ENCODE measurements at regions not wholly inside any gene's neighbourhood (a gene's known extent, or its start where the extent isn't known, plus 50 kb on each side); places are given as distances from the start of the nearest gene placed in this dataset.

DNA sequence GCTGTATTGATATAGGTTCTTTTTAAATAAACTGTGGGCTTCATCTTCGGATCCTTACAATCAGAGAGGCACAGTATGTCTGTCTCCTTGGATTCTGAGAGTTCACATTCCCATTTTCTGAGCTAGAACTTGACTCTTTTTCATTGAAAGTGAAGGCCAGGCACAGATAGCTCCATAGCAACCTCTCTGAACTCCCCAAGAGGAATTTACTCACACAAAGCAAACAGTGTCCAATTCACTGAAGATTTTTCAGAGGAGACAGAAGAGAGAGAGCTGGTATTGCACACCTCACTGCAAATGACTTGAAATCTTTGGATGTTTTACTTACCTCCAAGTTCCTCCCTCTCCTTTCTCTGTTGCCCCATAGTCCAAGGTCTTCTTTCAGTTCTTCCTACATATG, 130.9 kb upstream of the CASK start:
- no peaks in the 10 kb centered on the region for H3K79me2 ChIP-seq (ENCODE audit: insufficient read depth, low read length)
- H3K9me2 ChIP-seq (replicated peaks; ENCODE audit: low read depth, low read length): no peaks in the 10 kb centered on the region
- H4K20me1 ChIP-seq (ENCODE audit: insufficient read depth, low read length, poor library complexity, severe bottlenecking): no peaks in the 10 kb centered on the region
- no peaks in the 10 kb centered on the region for H3K27me3 ChIP-seq (ENCODE audit: insufficient read depth, low read length, poor library complexity, severe bottlenecking)
- no peak overlapping the region for H3K4me3 ChIP-seq (ENCODE audit: low read length, poor library complexity, severe bottlenecking)
- H2AFZ ChIP-seq (ENCODE audit: low read length): no peak overlapping the region
- H3F3A ChIP-seq (ENCODE audit: low read depth): no peaks in the 10 kb centered on the region
- no peaks in the 10 kb centered on the region for H3K9me3 ChIP-seq (ENCODE audit: insufficient read depth, low read depth, low read length)
- no peaks in the 10 kb centered on the region for H3K4me1 ChIP-seq (ENCODE audit: insufficient read depth, low read length, poor library complexity, severe bottlenecking)
- H3K9ac ChIP-seq (ENCODE audit: low read depth, low read length, poor library complexity, severe bottlenecking): no peak overlapping the region
- H3K4me2 ChIP-seq (ENCODE audit: low read depth, low read length, poor library complexity, severe bottlenecking): no peak overlapping the region
- no peak for TF ChIP-seq EZH2phosphoT487 (IDR thresholded peaks at IDR 0.05; ENCODE audit: borderline replicate concordance)
- TF ChIP-seq, protein P1, sequence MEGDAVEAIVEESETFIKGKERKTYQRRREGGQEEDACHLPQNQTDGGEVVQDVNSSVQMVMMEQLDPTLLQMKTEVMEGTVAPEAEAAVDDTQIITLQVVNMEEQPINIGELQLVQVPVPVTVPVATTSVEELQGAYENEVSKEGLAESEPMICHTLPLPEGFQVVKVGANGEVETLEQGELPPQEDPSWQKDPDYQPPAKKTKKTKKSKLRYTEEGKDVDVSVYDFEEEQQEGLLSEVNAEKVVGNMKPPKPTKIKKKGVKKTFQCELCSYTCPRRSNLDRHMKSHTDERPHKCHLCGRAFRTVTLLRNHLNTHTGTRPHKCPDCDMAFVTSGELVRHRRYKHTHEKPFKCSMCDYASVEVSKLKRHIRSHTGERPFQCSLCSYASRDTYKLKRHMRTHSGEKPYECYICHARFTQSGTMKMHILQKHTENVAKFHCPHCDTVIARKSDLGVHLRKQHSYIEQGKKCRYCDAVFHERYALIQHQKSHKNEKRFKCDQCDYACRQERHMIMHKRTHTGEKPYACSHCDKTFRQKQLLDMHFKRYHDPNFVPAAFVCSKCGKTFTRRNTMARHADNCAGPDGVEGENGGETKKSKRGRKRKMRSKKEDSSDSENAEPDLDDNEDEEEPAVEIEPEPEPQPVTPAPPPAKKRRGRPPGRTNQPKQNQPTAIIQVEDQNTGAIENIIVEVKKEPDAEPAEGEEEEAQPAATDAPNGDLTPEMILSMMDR (conservative IDR thresholded peaks at IDR 0.05; ENCODE audit: low read length): no peak
- H3K36me3 ChIP-seq (ENCODE audit: insufficient read depth, low read length): no peaks in the 10 kb centered on the region

DNA sequence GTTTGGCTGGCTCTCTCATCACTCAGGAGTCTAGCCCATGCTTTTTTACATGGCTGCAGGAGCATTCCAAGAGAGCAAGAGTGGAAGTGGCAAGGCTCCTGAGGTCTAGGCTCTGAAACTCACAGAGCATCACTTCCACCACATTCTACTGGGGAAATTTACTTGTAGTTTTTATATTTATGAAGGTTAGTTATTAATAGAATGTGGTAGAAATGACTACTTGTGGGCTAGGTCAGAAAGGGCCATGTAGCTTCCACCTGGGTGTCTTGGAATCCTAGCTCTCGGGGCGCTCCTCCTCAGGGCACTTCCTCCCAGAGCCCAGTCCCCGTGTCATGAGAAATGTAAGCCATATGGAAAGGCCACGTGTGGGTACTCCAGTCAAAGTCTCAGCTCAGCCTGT, 127.0 kb upstream of the CASK start:
- TF ChIP-seq EZH2phosphoT487 (IDR thresholded peaks at IDR 0.05; ENCODE audit: borderline replicate concordance): no peak
- TF ChIP-seq, protein P1 (conservative IDR thresholded peaks at IDR 0.05; ENCODE audit: low read length): no peak
- no peaks in the 10 kb centered on the region for H3K9me2 ChIP-seq (replicated peaks; ENCODE audit: low read depth, low read length)
- no peaks in the 10 kb centered on the region for H4K20me1 ChIP-seq (ENCODE audit: insufficient read depth, low read length, poor library complexity, severe bottlenecking)
- no peak overlapping the region for H2AFZ ChIP-seq (ENCODE audit: low read length)
- no peak overlapping the region for H3K9ac ChIP-seq (ENCODE audit: low read depth, low read length, poor library complexity, severe bottlenecking)
- no peaks in the 10 kb centered on the region for H3K9me3 ChIP-seq (ENCODE audit: insufficient read depth, low read depth, low read length)
- no peaks in the 10 kb centered on the region for H3F3A ChIP-seq (ENCODE audit: low read depth)
- no peak overlapping the region for H3K4me3 ChIP-seq (ENCODE audit: low read length, poor library complexity, severe bottlenecking)
- H3K4me2 ChIP-seq (ENCODE audit: low read depth, low read length, poor library complexity, severe bottlenecking): no peak overlapping the region
- no peaks in the 10 kb centered on the region for H3K27me3 ChIP-seq (ENCODE audit: insufficient read depth, low read length, poor library complexity, severe bottlenecking)
- H3K79me2 ChIP-seq (ENCODE audit: insufficient read depth, low read length): no peaks in the 10 kb centered on the region
- H3K4me1 ChIP-seq (ENCODE audit: insufficient read depth, low read length, poor library complexity, severe bottlenecking): no peaks in the 10 kb centered on the region
- no peaks in the 10 kb centered on the region for H3K36me3 ChIP-seq (ENCODE audit: insufficient read depth, low read length)

DNA sequence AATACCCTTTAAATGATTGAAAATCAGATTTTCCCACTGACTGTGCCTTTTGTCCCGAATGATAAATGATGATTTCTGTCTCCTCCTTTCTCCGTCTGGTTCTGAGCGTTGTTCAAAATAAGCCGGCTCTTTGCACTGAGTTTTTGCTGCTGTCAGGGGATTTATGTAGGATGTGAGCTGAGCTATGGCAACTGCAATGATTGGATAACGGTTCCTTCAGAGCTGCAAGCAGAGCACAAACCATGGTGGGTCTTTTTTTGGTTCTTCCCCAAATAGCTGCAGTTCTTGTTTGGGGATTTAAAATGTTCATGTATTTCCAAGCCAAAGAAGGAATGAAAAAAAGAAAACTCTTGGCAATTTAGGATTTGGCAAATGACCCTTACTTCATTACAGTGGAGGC, 124.5 kb upstream of the CASK start:
- Histone ChIP-seq H3K36me3 (ENCODE audit: insufficient read depth, low read length) (no peaks in the 10 kb centered on the region), H4K20me1 (ENCODE audit: insufficient read depth, low read length, poor library complexity, severe bottlenecking) (no peaks in the 10 kb centered on the region), H3K27me3 (ENCODE audit: insufficient read depth, low read length, poor library complexity, severe bottlenecking) (no peaks in the 10 kb centered on the region), H3K4me3 (ENCODE audit: low read length, poor library complexity, severe bottlenecking) (no peak overlapping the region), H3F3A (ENCODE audit: low read depth) (no peaks in the 10 kb centered on the region), H2AFZ (ENCODE audit: low read length) (no peak overlapping the region), H3K9me3 (ENCODE audit: insufficient read depth, low read depth, low read length) (no peaks in the 10 kb centered on the region), H3K9me2 (replicated peaks; ENCODE audit: low read depth, low read length) (no peaks in the 10 kb centered on the region), H3K4me1 (ENCODE audit: insufficient read depth, low read length, poor library complexity, severe bottlenecking) (no peaks in the 10 kb centered on the region), H3K4me2 (ENCODE audit: low read depth, low read length, poor library complexity, severe bottlenecking) (no peak overlapping the region), H3K79me2 (ENCODE audit: insufficient read depth, low read length) (no peaks in the 10 kb centered on the region), H3K9ac (ENCODE audit: low read depth, low read length, poor library complexity, severe bottlenecking) (no peak overlapping the region)
- TF ChIP-seq EZH2phosphoT487 (IDR thresholded peaks at IDR 0.05; ENCODE audit: borderline replicate concordance): no peak
- TF ChIP-seq, protein P1 (conservative IDR thresholded peaks at IDR 0.05; ENCODE audit: low read length): no peak

Measured in Loucy (cell line).